K562 (cell line): ENCODE measurements at regions not wholly inside any gene's neighbourhood (a gene's known extent, or its start where the extent isn't known, plus 50 kb on each side); places are given as distances from the start of the nearest gene placed in this dataset.

ENCODE experiments used
- BRD9 ChIP-seq: fragments of 450-650 bp; IDR thresholded peaks from 2 replicates; pipeline ENCODE4 v1.6.1; 2018; ENCODE audit warnings: low read depth; ENCODE audit not compliant: partially characterized antibody
- CCNT2 ChIP-seq: IDR thresholded peaks from 2 replicates; pipeline ENCODE4 v1.6.1; 2011; ENCODE audit warnings: borderline replicate concordance, low read depth, mild to moderate bottlenecking, moderate library complexity, mixed read lengths, low read length; ENCODE audit not compliant: insufficient read length; ENCODE audit errors: extremely low read depth
- CSDE1 ChIP-seq, 2 experiments: fragments of 450-650 bp; IDR thresholded peaks; 2 replicates each; pipeline ENCODE4 v1.6.1; 2016; ENCODE audit warnings: mild to moderate bottlenecking in 1 of 2
- ELF2 ChIP-seq: fragments of 250-450 bp; sonication (Bioruptor Pico); IDR thresholded peaks from 2 replicates; pipeline ENCODE4 v1.5.0; 2021; ENCODE audit warnings: mild to moderate bottlenecking
- MAFG ChIP-seq: fragments of 450-650 bp; conservative IDR thresholded peaks from 2 replicates; pipeline ENCODE4 v1.6.1; 2016; ENCODE audit warnings: missing genetic modification characterization, missing compliant biosample characterization
- MGA ChIP-seq: fragments of 450-650 bp; IDR thresholded peaks from 2 replicates; pipeline ENCODE4 v1.6.1; 2016; ENCODE audit warnings: mild to moderate bottlenecking, moderate library complexity
- POU5F1 ChIP-seq: fragments of 150-350 bp; IDR thresholded peaks from 2 replicates; pipeline ENCODE4 v1.6.1; 2014; ENCODE audit warnings: borderline replicate concordance, low read length, low read depth, mild to moderate bottlenecking; ENCODE audit not compliant: partially characterized antibody
- RBM17 ChIP-seq: fragments of 200-400 bp; formaldehyde crosslinking; IDR thresholded peaks from 2 replicates; pipeline ENCODE4 v1.6.1; 2017; ENCODE audit warnings: low read depth, mild to moderate bottlenecking, low read length, borderline replicate concordance
- TCF3 ChIP-seq: sonication (generic); formaldehyde crosslinking; IDR thresholded peaks from 2 replicates; pipeline ENCODE4 v1.4.0; 2020; ENCODE audit warnings: mild to moderate bottlenecking, missing genetic modification reagents
- ZNF316 ChIP-seq: fragments of 450-650 bp; IDR thresholded peaks from 2 replicates; pipeline ENCODE4 v1.6.1; 2016

GRCh38 chr3:191068946-191069813, 129.9 kb upstream of the OSTN start (continued):
- TF ChIP-seq MGA, result no peak
- no peak for TF ChIP-seq CCNT2
- no peak for TF ChIP-seq CSDE1 (IDR thresholded peaks at IDR 0.05)
- no peak for TF ChIP-seq POU5F1
- TF ChIP-seq RBM17, result no peak
- no peak for TF ChIP-seq TCF3 (CRISPR knock-in tag)
- TF ChIP-seq ZNF316, result peak; percentile 37; the same call in 1 of the 2 replicates
- 0 out of 2 replicates have a peak, but pooled peaks have one; percentile 23 for TF ChIP-seq MAFG (tag)
- no peak for TF ChIP-seq BRD9
- TF ChIP-seq ELF2, result no peak
